ENCODE measurements at regions not wholly inside any gene's neighbourhood (a gene's known extent, or its start where the extent isn't known, plus 50 kb on each side); places are given as distances from the start of the nearest gene placed in this dataset.

DNA sequence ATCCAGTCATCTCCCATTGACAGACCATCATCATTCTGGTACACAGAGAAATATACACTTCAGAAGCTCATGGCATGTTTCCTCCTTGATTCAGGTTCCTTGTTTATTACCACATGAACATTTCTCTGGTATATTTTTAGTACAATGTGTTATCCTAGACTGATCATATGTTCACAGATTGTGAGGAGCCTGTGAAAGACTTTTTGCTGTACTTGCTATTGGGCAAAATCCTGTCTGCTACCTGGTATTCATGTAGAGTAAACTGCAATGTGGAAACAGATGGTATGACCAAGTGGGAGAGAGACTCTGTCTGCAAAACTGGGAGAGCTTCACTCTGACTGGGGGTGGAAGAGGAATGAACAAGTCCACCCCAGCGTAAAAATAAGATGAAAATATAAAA is 657.2 kb downstream of the IRS1 start:
- no peak for TF ChIP-seq POLR2A (IDR thresholded peaks at IDR 0.05)
- 74 to 87% methylated on average over 1 of the region's 1 CpG for WGBS, 2 donors
- Histone ChIP-seq H3K27me3 (no peaks in the 10 kb centered on the region), H3K4me3 (no peak overlapping the region), H3K9me3 (no peaks in the 10 kb centered on the region), H3K36me3 (ENCODE audit: low read depth, missing control alignments) (no peaks in the 10 kb centered on the region), H3K4me1 (no peaks in the 10 kb centered on the region), H3K27ac (no peak overlapping the region)
- no peak for DNase-seq
- intact Hi-C loops (cut with DNase I; ENCODE audit: low total_unique reads) = no loop called here

DNA sequence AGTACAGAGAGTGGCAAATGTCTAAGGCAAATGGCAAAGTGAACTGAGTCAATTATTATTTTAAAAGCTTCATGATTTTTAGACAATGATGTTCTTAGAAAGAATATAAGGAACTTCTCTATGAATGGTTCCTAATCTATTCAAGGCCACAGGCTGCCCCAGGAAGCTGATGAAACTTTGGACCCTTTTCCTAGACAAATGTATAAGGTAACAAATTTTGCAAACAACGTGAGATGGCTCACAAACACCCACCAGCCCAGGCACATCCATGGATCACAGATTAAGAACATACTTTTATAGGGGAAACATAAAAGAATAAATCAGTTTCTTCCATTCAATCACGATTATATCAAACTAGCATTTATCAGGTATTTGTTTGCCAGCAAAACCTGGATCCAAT is 659.0 kb downstream of the IRS1 start:
- H3K27me3 ChIP-seq = no peaks in the 10 kb centered on the region
- no peaks in the 10 kb centered on the region for H3K9me3 ChIP-seq
- H3K27ac ChIP-seq = no peak overlapping the region
- no peak for DNase-seq
- WGBS, 2 donors = 69 to 72% methylated on average over 2 of the region's 2 CpGs
- H3K4me1 ChIP-seq = no peaks in the 10 kb centered on the region
- TF ChIP-seq, protein P1, sequence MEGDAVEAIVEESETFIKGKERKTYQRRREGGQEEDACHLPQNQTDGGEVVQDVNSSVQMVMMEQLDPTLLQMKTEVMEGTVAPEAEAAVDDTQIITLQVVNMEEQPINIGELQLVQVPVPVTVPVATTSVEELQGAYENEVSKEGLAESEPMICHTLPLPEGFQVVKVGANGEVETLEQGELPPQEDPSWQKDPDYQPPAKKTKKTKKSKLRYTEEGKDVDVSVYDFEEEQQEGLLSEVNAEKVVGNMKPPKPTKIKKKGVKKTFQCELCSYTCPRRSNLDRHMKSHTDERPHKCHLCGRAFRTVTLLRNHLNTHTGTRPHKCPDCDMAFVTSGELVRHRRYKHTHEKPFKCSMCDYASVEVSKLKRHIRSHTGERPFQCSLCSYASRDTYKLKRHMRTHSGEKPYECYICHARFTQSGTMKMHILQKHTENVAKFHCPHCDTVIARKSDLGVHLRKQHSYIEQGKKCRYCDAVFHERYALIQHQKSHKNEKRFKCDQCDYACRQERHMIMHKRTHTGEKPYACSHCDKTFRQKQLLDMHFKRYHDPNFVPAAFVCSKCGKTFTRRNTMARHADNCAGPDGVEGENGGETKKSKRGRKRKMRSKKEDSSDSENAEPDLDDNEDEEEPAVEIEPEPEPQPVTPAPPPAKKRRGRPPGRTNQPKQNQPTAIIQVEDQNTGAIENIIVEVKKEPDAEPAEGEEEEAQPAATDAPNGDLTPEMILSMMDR (IDR thresholded peaks at IDR 0.05) = no peak
- TF ChIP-seq POLR2A (IDR thresholded peaks at IDR 0.05) = no peak
- H3K4me3 ChIP-seq = no peak overlapping the region
- intact Hi-C loops (cut with DNase I; ENCODE audit: low total_unique reads) = no loop called here
- no peaks in the 10 kb centered on the region for H3K36me3 ChIP-seq (ENCODE audit: low read depth, missing control alignments)

- no peaks in the 10 kb centered on the region for H3K9me3 ChIP-seq
- intact Hi-C loops (cut with DNase I; ENCODE audit: low total_unique reads) = no loop called here
These were observed 659.9 kb downstream of the IRS1 start for GRCh38 chr2:226139759-226140158.

DNA sequence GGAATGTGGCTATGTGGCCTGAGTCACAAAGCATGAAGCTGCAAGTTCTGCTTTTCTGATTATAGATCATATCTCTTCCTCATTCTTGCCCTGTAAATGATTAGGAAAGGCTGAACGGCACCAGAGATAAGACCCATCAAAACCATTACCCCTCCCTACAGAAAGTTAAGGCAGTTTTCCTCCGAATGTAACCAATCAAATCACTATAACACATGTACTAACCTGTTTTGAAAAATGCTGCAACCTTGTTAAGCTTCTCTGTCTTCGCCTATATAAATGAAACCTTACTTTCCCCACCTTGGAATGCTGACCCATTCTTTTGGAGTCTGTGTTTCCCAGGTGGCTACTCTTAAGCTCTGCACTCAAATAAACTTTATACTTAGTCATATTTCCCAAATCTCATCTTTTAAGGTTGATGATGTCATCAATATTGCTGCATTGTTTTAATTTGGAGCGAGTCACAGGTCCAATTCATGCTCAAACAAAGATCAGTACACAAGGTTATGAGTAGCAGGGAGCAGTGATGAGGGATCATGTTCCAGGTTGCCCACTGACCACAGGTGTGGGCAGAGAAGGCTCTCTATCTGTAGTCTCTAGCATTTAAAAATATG is 662.3 kb downstream of the IRS1 start:
- Histone ChIP-seq H3K4me1 (no peaks in the 10 kb centered on the region), H3K27ac (no peak overlapping the region), H3K36me3 (ENCODE audit: low read depth, missing control alignments) (no peaks in the 10 kb centered on the region), H3K27me3 (no peaks in the 10 kb centered on the region), H3K9me3 (no peaks in the 10 kb centered on the region), H3K4me3 (no peak overlapping the region)
- 69 to 72% methylated on average over 4 of the region's 4 CpGs for WGBS, 2 donors
- intact Hi-C loops (cut with DNase I; ENCODE audit: low total_unique reads) = no loop called here
- TF ChIP-seq, protein P1 (IDR thresholded peaks at IDR 0.05) = no peak
- no peak for DNase-seq

More at GRCh38 chr2:226139759-226140158, 659.9 kb downstream of the IRS1 start:
- H3K27ac ChIP-seq = no peak overlapping the region
- no peak for DNase-seq
- no peaks in the 10 kb centered on the region for H3K36me3 ChIP-seq (ENCODE audit: low read depth, missing control alignments)
- no peaks in the 10 kb centered on the region for H3K4me1 ChIP-seq
- H3K27me3 ChIP-seq = no peaks in the 10 kb centered on the region
- H3K4me3 ChIP-seq = no peak overlapping the region
- TF ChIP-seq, protein P1 (IDR thresholded peaks at IDR 0.05) = no peak
- no peak for TF ChIP-seq POLR2A (IDR thresholded peaks at IDR 0.05)

DNA sequence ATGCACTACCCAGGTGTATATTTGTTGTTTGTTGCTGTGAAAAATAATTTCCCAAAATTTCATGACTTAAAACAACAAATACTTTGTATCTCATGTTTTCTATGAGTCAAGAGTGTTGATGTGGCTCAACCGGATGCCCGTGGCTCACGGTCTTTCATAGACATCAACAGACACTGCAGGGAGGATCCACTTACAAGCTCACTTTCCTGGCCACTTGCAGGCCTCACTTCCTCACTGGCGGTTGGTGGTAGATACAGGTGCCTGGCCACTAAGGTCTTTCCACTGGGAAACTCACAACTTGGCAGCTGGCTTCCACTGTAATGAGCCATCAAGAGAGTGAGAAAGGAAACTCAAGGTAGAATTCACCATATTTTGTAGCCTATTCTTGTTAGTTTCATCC is 662.9 kb downstream of the IRS1 start:
- Histone ChIP-seq H3K27me3 (no peaks in the 10 kb centered on the region), H3K4me3 (no peak overlapping the region), H3K4me1 (no peaks in the 10 kb centered on the region), H3K9me3 (no peaks in the 10 kb centered on the region), H3K27ac (no peak overlapping the region), H3K36me3 (ENCODE audit: low read depth, missing control alignments) (no peaks in the 10 kb centered on the region)
- WGBS, 2 donors = 85 to 95% methylated on average over 4 of the region's 4 CpGs
- TF ChIP-seq, protein P1 (IDR thresholded peaks at IDR 0.05) = no peak
- TF ChIP-seq POLR2A (IDR thresholded peaks at IDR 0.05) = no peak
- DNase-seq = no peak
- intact Hi-C loops (cut with DNase I; ENCODE audit: low total_unique reads) = no loop called here

All from testis (tissue), 2 donors.